ENCODE measurements at regions not wholly inside any gene's neighbourhood (a gene's known extent, or its start where the extent isn't known, plus 50 kb on each side); places are given as distances from the start of the nearest gene placed in this dataset.

DNA sequence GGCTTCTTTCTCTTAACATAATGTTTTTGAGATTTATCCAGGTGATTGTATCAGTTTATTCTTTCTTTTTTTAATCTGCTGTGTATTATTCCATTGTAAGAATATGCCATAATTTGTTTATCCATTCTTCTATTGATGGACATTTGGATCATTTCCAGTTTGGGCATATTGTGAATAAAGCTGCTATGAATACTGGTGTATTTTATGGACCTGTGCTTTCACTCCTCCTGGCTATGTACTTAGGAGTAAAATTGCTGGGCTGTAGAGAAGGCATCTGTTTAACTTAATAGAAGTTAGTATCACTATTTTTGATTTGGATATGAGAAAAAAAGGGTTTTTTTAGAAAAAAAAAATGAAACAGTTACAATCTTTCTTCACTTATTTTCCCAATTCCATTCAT, 50.0 kb upstream of the FAM9C start:
- TF ChIP-seq ZBTB21 (tag by site-specific recombination; IDR thresholded peaks at IDR 0.05) (no peak), ZNF10 (tag by site-specific recombination; IDR thresholded peaks at IDR 0.05) (no peak), ZNF157 (tag by site-specific recombination; IDR thresholded peaks at IDR 0.05) (no peak), ZNF132 (tag by site-specific recombination; IDR thresholded peaks at IDR 0.05; ENCODE audit: borderline replicate concordance) (no peak), ZNF548 (tag by site-specific recombination; IDR thresholded peaks at IDR 0.05) (no peak), ZBTB8A (tag by site-specific recombination; IDR thresholded peaks at IDR 0.05) (no peak), SETDB1 (IDR thresholded peaks at IDR 0.05; ENCODE audit: insufficient read length, low read length) (no peak), YY1 (tag by site-specific recombination; IDR thresholded peaks at IDR 0.05) (no peak), ZNF302 (tag by site-specific recombination; IDR thresholded peaks at IDR 0.05; ENCODE audit: low read depth) (no peak)
- TF ChIP-seq, protein P1, sequence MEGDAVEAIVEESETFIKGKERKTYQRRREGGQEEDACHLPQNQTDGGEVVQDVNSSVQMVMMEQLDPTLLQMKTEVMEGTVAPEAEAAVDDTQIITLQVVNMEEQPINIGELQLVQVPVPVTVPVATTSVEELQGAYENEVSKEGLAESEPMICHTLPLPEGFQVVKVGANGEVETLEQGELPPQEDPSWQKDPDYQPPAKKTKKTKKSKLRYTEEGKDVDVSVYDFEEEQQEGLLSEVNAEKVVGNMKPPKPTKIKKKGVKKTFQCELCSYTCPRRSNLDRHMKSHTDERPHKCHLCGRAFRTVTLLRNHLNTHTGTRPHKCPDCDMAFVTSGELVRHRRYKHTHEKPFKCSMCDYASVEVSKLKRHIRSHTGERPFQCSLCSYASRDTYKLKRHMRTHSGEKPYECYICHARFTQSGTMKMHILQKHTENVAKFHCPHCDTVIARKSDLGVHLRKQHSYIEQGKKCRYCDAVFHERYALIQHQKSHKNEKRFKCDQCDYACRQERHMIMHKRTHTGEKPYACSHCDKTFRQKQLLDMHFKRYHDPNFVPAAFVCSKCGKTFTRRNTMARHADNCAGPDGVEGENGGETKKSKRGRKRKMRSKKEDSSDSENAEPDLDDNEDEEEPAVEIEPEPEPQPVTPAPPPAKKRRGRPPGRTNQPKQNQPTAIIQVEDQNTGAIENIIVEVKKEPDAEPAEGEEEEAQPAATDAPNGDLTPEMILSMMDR (tag by site-specific recombination; IDR thresholded peaks at IDR 0.05), result no peak
- TF ChIP-seq, protein P2, sequence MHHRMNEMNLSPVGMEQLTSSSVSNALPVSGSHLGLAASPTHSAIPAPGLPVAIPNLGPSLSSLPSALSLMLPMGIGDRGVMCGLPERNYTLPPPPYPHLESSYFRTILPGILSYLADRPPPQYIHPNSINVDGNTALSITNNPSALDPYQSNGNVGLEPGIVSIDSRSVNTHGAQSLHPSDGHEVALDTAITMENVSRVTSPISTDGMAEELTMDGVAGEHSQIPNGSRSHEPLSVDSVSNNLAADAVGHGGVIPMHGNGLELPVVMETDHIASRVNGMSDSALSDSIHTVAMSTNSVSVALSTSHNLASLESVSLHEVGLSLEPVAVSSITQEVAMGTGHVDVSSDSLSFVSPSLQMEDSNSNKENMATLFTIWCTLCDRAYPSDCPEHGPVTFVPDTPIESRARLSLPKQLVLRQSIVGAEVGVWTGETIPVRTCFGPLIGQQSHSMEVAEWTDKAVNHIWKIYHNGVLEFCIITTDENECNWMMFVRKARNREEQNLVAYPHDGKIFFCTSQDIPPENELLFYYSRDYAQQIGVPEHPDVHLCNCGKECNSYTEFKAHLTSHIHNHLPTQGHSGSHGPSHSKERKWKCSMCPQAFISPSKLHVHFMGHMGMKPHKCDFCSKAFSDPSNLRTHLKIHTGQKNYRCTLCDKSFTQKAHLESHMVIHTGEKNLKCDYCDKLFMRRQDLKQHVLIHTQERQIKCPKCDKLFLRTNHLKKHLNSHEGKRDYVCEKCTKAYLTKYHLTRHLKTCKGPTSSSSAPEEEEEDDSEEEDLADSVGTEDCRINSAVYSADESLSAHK (tag by site-specific recombination; IDR thresholded peaks at IDR 0.05), result no peak
